Adrenal gland (tissue), 9 donors: ENCODE measurements at regions not wholly inside any gene's neighbourhood (a gene's known extent, or its start where the extent isn't known, plus 50 kb on each side); places are given as distances from the start of the nearest gene placed in this dataset.

Experiments
- DNase-seq, 7 donors: peaks; one replicate each; pipeline ENCODE4 v3.0.0-alpha.2; 2019 to 2020
- H3K27ac ChIP-seq, 5 donors: fragments of 200-600 bp; sonication (generic) in 4 of 5; 1 replicate in 3 of 5; 2 replicates in 2 of 5; pipeline versions ENCODE4 v1.5.1 to v1.8.0; 2016 to 2020; ENCODE audit warnings: mild to moderate bottlenecking in 1 of 5
- H3K27me3 ChIP-seq: fragments of 200-600 bp; 2 replicates; pipeline ENCODE4 v1.8.0; 2021
- H3K36me3 ChIP-seq, 2 donors: fragments of 200-600 bp; replicated peaks in 1 of 2; 1 replicate in 1 of 2; 2 replicates in 1 of 2; pipeline versions ENCODE4 v1.5.1 to v1.8.0; 2018 to 2022
- H3K4me1 ChIP-seq, 2 donors: fragments of 200-600 bp; replicated peaks in 1 of 2; 1 replicate in 1 of 2; 2 replicates in 1 of 2; pipeline versions ENCODE4 v1.5.1 to v1.8.0; 2018 to 2021
- H3K4me3 ChIP-seq, 4 donors: fragments of 200-600 bp; sonication (generic) in 3 of 4; one replicate each; pipeline ENCODE4 v1.5.1; 2016 to 2018
- H3K9me3 ChIP-seq, 3 donors: fragments of 200-600 bp; sonication (generic) in 1 of 3; replicated peaks in 1 of 3; 1 replicate in 2 of 3; 2 replicates in 1 of 3; pipeline versions ENCODE4 v1.5.1 to v1.8.0; 2016 to 2021
- CTCF ChIP-seq, 6 experiments: fragments of 450-650 bp in 4 of 6; fragments of 200-600 bp in 2 of 6; sonication (generic) in 1 of 6; IDR thresholded peaks; 1 replicate in 5 of 6; 2 replicates in 1 of 6; pipeline versions ENCODE4 v1.5.1 to v1.8.0; 2016 to 2021; ENCODE audit warnings: antibody characterized with exemption in 6 of 6, mild to moderate bottlenecking in 2 of 6, moderate library complexity in 1 of 6
- POLR2A ChIP-seq, 2 donors: fragments of 450-650 bp; IDR thresholded peaks; one replicate each; pipeline ENCODE4 v1.6.1; 2017; ENCODE audit warnings: antibody characterized with exemption in 2 of 2, mild to moderate bottlenecking in 2 of 2, moderate library complexity in 1 of 2
- WGBS, 4 donors: extraction: QIAGEN DNeasy Blood & Tissue Kit in 2 of 4; methylation state at CpG; one replicate each; pipeline versions ENCODE4 v1.1.5 to v1.1.7; 2013 to 2017; 5-methylcytosine and 5-hydroxymethylcytosine counted together
- intact Hi-C, 2 donors: fragments of 100-400 bp; cut with DNase I; formaldehyde crosslinking; loops; one replicate each; pipeline versions ENCODE4 v1.14.1 to v1.15.0; 2022 to 2023
- donor health status: healthy with polysubstance abuse.
- donor health status: Bipolar disorder and iron deficiency.
- donor health status: DM: yes; HTN: yes; CAD: no.
- donor health status: DM: no; HTN: no; CAD: no.
- donor health status: DM: no; HTN: no; CAD: no.

- Histone ChIP-seq H3K9me3 (no peaks in the 10 kb centered on the region), H3K36me3 (no peaks in the 10 kb centered on the region), H3K27me3 (no peaks in the 10 kb centered on the region), H3K4me3 (no peak overlapping the region), H3K27ac (no peak overlapping the region), H3K4me1 (no peaks in the 10 kb centered on the region)
- intact Hi-C loops: no loop called here
- peak in 1 of 7 donors; percentile 7 for DNase-seq
- 50 to 71% (median 64%) methylated on average over 1 of the region's 1 CpG for WGBS, 4 donors
- TF ChIP-seq CTCF (IDR thresholded peaks at IDR 0.05) (no peak), POLR2A (IDR thresholded peaks at IDR 0.05) (no peak)
Observed at GRCh38 chr4:147340111-147340510, 140.8 kb upstream of the EDNRA start.

- Histone ChIP-seq H3K4me3 (no peak overlapping the region), H3K36me3 (no peaks in the 10 kb centered on the region), H3K4me1 (no peaks in the 10 kb centered on the region), H3K27me3 (no peaks in the 10 kb centered on the region), H3K9me3 (no peaks in the 10 kb centered on the region), H3K27ac (no peak overlapping the region)
- DNase-seq: no peak
- WGBS, 4 donors: 61 to 80% (median 76%) methylated on average over 3 of the region's 3 CpGs
- intact Hi-C loops: no loop called here
- TF ChIP-seq CTCF (IDR thresholded peaks at IDR 0.05) (no peak), POLR2A (IDR thresholded peaks at IDR 0.05) (no peak)
Observed at GRCh38 chr4:147340591-147341120, 140.2 kb upstream of the EDNRA start.

DNA sequence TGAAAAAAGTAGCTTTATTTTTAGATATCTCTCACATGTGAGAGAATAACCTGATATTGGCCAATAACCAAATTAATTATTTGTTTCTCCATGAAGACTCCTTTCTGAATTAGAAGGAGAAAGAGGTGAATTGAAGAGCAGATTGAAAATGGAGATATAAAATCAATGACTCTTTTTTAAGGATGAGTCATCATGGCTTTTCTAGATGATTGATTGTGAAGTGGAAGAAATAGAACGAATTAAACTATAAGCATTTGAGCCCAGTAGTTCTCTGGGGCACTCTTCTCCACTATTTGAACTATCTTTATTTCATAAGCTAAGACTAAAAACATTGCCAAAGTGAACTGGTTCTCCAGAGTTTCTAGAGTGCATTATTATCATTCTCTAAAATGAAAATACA, 137.2 kb upstream of the EDNRA start:
- 18 to 33% (median 29%) methylated on average over 1 of the region's 1 CpG for WGBS, 4 donors
- no peaks in the 10 kb centered on the region for H3K27me3 ChIP-seq
- no peak overlapping the region for H3K27ac ChIP-seq
- H3K4me3 ChIP-seq: no peak overlapping the region
- TF ChIP-seq CTCF (IDR thresholded peaks at IDR 0.05) (no peak), POLR2A (IDR thresholded peaks at IDR 0.05) (no peak)
- intact Hi-C loops: no loop called here
- H3K36me3 ChIP-seq: no peaks in the 10 kb centered on the region
- no peaks in the 10 kb centered on the region for H3K4me1 ChIP-seq
- no peaks in the 10 kb centered on the region for H3K9me3 ChIP-seq
- no peak for DNase-seq

DNA sequence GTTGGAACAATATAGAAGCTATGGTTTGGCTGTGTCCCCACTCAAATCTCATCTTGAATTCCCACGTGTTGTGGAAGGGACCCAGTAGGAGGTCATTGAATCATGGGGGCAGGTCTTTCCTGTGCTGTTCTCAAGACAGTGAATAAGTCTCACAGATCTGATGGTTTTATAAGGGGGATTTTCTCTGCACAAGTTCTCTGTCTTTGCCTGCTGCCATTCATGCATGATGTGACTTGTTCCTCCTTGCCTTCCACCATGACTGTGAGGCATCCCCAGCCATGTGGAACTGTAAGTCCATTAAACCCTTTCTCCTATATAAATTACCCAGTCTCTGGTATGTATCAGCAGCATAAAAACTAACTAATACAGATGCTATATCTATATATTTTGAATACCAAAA, 135.2 kb upstream of the EDNRA start:
- Histone ChIP-seq H3K4me1 (no peaks in the 10 kb centered on the region), H3K9me3 (no peaks in the 10 kb centered on the region), H3K27me3 (no peaks in the 10 kb centered on the region), H3K36me3 (no peaks in the 10 kb centered on the region), H3K4me3 (no peak overlapping the region), H3K27ac (no peak overlapping the region)
- TF ChIP-seq CTCF (IDR thresholded peaks at IDR 0.05): no peak
- no peak for TF ChIP-seq POLR2A (IDR thresholded peaks at IDR 0.05)
- DNase-seq: no peak
- WGBS, 4 donors: 57 to 90% (median 61%) methylated on average over 1 of the region's 1 CpG
- intact Hi-C loops: no loop called here
